ENCODE measurements at regions not wholly inside any gene's neighbourhood (a gene's known extent, or its start where the extent isn't known, plus 50 kb on each side); places are given as distances from the start of the nearest gene placed in this dataset.
"Not testable (repeated sequence)": the region's sequence is repeated elsewhere in the genome, so short reads cannot be mapped to it uniquely, and the experiment has no call there.

DNA sequence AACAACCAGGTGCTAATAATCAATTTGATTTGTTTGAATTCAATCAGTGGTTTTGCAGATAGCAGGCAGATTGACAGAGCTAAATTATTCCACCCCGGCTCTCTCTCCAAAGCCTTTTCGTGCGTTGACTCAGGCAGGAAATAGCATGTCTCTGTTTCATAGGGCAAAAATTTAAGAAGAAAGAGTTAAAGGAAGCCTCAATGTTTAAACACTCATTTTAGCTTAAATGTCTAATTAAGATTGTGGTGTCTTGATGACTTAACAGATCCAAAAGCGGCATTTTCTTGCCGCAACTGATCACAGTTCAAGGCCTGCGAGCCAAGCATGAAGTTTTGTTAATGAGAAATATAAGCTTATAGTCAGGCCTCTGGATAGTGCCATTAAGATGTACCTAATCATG is 1051.1 kb upstream of the AUTS2 start:
- DNase-seq (ENCODE audit: low spot score): no peak

DNA sequence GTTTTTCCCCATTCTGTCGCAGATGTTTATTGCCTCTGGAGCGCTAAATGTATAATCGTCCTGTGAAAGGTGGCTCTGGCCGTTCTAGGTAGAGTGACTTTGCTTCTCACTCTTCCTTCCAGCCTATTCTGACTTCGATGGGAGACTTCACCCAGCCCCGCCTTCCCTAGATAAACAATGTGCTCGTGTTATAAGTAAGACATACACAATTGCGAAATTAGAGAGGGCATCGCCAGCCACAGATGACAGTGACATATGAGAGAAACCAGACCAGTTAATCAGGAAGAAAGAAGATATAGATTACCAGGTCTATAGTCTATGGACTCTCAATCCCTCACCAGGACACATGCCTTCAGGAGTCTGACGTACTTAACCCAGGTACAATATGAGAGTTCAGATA is 1050.5 kb upstream of the AUTS2 start:
- DNase-seq (ENCODE audit: low spot score): no peak

DNA sequence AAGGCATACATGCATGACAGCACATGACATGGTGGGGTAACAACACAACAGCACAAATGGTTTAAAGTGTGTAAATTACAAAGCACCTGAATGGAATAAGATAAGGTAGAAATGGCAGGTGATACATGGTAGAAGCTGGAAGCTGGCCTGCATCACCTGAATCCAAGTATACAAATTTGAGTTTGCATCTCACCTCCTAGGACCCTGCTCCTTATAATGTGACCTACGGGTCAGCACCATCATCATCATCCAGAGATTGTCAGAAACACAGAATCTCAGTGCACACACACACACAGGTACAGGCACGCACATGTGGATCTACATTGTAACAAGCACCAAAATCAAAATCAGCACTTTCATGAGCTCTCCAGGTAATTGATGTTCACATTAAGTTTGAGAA is 1048.2 kb upstream of the AUTS2 start:
- DNase-seq (ENCODE audit: low spot score): no peak

DNA sequence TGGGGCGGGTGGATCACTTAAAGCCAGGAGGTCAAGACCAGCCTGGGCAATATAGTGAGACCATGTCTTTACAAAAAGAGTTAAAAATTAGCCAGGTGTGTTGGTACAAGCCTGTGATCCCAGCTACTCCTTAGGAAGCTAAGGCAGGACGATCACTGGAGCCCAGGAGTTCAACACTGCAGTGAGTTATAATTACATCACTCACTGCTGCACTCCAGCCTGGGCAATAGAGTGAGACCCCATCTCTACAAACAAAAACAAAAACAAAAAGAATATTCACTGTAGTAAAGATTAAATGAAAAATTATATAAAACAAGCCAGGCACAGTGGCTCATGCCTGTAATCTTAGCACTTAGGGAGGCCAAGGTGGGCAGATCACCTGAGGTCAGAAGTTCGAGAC is 1047.6 kb upstream of the AUTS2 start:
- no peak for DNase-seq (ENCODE audit: low spot score)

DNA sequence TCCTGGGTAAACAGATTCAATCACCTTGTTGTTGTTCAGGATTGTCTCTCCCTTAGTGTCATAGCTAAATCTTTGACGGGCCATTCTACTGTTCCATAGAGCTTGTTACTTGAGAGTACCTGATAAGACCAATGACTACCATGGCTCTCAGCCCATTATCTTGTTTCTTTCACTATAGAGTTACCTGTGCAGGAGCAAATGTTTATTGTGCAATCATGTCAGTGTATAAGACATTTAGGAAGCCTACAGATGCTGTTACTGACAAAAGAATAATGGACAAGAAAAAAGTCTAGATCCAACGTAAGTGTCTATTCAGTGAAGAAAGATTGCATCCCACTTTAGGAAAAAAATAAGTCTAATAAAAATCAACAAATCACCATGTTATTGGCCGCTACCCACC is 1041.7 kb upstream of the AUTS2 start:
- no peak for DNase-seq (ENCODE audit: low spot score)

DNA sequence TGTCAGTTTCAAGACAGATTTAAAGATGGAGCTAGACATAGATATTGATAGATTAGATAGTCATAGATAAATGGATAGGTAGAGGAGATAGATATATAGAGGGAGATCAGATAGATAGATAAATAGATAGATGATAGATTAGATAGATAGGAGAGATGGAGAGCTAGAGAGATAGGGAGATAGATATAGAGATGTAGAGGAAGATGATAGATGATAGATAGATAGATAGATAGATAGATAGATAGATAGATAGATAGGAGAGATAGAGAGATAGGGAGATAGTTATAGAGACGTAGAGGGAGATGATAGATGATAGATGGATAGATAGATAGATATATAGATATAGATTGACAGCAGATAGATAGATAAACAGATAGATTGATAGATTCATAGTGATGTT is 1038.8 kb upstream of the AUTS2 start:
- no peak for DNase-seq (ENCODE audit: low spot score)

DNA sequence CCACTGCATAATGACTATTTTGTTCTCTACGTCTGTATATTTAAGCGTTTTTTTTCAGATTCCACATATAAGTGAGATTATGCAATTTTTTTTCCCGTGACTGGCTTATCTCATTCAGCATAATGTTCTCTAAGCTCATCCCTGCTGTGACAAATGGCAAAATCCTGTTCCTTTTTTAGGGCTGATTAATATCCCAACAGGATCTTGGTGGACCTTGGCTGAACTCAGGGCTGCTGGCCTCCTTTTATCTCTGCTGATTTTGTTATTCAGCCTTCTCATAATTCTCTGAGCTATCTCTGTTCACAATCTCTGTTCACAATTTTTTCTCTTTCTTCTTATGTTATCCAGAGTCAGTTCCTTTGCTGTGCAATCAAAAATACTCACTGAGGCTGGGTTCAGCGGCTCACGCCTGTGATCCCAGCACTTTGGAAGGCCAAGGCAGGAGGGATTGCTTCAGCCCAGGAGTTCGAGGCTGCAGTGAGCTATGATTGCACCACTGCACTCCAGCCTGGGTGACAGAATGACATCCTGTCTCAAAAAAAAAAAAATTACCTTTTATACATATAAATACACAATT is 1035.9 kb upstream of the AUTS2 start:
- peak; percentile 34 for DNase-seq (ENCODE audit: low spot score)

DNA sequence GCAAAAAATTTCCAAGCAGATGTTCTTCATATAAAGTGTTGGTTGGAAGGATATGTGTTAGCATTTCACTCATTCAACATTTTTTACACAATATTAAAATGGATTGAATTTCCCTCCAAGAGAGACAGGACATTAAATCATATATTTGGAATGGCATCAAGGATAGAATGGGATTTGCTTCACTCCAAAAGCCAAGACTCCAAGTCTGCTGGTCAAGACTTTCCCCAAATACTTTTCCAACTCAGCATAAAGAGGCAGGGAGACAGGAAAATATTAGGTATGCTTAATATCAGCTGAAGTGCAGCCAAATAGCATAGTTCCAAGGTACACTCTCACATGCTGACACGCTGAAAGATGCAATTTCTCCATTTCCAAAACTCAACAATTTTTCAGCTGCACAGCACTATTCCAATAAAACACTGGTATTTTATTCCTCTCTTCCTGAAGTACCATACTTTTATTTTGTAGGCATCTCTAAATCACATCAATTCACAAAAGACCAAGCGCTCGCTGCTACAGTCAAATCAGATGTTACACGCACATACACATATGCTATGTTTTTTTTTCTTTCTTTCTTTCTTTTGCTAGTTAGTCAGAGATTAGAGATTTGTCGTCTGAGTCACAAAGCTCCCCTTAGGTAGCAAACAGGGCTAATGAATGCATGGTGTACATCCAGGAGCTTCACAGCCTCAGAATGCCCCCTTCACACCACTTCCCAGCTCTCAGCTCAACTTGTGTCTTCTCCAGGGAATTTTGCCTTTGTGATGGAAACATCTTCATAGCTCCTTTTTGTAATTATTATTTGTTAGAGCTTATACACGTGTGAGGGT is 1033.8 kb upstream of the AUTS2 start:
- no peak for DNase-seq (ENCODE audit: low spot score)

DNA sequence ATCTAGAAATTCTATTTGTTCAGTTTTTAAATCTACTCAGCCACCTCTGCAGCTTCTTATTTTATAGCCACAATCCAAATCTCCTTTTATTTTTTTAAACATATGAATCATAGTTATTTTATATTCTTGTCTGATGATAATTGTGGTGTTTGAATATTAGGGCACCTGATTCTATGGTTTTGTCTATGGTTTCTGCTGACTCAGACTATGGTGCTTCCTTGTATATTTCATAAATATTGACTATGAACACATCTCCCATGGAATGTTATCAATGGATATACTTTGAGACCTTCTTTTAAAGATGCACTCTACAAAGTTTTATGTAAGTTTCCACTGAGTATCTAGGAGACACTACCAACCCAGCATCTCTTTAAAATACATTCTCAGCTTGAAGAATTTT is 1027.0 kb upstream of the AUTS2 start:
- DNase-seq (ENCODE audit: low spot score): no peak

DNA sequence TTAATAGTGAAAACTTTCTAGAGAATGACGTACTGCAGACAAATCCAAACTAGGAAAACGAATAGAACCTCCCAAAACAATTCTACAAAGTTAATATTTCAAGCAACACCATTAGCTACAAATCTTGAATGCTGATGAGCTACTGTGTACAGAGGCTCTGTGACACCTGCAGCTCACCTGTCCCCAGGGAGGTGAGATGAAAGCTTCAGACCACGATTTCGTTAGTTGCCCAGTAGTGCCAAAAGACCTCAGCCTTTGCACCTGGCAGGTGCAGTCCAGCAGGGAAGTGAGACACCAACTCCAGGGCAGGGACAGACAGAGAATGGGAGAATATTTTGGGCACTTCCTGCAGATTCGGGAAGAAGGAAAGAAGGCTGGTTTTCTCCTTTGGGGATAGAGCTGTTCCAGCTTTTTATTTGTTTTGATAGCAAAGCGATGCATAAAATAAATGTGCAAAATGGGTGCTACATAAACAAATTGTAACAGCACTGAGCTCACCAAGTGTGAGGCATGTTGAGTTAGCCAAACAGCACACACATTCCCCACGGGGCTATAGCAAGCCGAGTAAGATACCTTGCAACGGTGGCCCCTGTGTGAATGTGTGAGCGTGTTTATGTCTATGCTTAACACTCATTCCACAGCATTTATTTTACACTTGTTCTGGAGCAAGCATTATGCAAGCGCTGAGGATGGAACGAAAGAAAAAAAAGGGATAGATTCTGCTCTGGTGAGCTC is 1024.8 kb upstream of the AUTS2 start:
- no peak for DNase-seq (ENCODE audit: low spot score)

DNA sequence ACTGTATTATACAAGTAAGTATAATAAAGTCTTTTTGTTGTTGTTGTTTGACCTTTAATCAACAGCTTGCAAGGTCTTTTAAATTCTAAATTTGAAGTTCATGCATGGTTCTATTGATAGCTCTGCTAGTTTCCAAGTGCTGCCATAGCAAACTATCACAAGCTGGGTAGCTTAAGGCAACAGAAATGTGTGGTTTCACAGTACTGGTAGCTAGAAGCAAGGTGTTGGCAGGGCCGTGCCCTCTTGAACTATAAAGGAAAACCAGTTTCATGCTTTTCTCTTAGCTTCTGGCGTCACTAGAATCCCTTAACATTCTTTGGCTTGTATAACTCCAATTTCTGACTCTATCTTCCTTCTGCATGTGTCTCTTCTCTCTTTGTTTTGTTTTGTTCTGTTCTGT is 1021.9 kb upstream of the AUTS2 start:
- no peak for DNase-seq (ENCODE audit: low spot score)

DNA sequence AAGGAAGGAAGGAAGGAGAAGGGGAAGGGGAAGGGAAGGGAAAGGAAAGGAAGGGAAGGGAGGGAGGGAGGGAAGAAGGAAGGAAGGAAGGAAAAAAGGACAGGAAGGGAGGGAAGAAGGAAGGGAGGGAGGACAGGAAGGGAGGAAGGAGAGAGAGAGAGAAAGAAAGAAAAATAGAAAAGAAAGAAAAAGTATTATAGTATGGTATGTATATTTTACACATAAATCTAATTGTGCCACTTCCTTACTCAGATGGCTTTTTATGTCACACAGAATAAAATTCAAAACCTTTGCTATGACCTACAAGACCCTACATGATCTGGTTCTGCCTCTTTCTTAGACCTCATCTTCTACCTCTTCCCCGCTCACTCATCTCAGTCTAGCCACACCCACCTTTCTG is 1016.9 kb upstream of the AUTS2 start:
- no peak for DNase-seq (ENCODE audit: low spot score)

DNA sequence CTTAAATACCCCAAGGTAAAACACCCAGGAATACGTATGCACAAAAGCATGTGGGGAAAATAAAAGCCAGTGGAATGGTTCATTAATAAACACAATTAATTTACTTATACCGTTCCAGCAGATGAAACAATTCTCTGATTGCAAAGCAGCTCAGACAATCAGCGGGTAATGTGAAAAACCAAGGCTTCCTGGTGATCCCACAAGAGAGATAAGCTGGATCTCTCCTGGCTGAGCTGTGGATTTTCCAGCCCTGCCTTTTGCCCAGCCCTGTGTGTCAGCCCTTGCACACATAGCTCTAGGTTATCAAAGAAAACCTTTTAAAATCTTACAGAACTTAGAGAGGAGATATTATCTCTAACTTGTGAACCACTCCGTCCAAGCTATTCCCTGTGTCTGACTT is 1010.7 kb upstream of the AUTS2 start:
- no peak for DNase-seq (ENCODE audit: low spot score)

DNA sequence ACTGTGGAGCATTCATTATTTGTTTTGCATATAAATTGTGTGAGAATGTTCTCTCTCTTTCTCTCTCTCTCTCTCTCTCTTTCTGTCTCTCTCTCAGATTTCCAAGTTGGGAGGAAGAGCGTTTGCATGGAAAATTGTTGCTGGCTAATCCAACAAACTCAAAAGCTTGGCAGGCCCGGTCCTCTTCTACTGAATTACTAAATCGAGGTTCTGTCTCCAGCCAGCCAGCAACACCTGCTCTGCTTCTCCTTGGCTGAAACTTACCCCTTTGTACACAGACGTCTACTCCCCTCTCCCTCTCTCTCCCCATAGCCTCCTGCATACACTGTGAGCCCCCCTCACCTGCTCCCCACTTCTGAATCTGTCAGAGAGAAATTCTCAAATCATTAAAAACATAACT is 996.4 kb upstream of the AUTS2 start:
- no peak for DNase-seq (ENCODE audit: low spot score)

DNA sequence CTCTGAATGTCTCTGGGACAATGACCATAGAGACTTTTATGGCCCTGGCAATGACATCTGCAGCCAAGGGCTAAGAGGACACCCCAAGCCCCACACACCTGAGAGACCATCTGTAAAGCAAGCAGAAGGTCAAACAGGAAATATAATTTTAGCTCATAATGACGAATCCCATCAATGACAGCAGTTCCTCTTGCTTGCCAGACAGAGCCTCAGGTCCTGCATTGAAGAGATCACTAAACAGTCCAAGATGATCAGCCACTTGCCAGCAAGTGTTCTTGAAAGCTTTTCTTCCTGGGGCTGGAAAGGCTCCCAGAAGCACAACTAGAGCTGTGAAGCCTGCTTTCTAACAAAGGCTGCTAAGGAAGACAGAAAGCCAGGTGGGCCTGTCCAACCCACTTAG is 993.7 kb upstream of the AUTS2 start:
- no peak for DNase-seq (ENCODE audit: low spot score)

DNA sequence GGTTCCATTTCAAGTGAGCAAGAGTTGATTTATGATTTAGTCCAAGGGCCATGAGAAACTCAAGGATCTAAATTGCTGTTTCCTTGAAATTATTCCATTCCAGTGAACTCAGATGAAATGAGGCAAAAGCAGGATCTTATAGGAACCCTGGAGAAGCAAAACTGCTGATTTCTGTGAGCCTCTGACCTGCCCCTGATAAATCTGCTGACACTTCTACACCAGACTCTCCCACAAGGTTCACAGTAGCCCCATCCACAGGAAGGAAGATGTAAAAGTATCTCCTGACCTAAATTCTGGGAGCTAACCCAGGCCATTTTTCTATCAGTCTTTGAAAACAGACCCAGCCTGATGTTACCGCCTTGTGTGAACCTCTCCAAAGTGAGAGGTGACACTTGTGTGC is 987.6 kb upstream of the AUTS2 start:
- DNase-seq (ENCODE audit: low spot score): no peak

DNA sequence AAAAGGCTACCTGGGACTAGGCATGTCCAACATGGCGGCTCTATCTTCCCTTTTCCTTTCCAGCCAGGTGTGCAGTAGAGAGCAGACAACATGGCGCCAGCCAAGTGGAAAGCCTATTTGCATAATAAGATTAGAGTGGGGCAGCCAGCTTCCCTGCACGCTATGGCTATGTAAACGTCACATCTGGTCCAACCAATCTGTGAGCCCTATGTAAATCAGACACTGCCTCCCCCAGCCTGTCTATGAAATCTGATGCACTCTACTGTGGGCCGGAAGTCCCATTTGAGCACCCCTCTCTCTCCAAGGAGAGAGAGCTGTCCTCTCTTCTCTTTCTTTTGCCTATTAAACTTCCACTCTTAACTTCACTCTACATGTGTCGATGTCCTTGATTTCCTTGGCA is 984.9 kb upstream of the AUTS2 start:
- no peak for DNase-seq (ENCODE audit: low spot score)

DNA sequence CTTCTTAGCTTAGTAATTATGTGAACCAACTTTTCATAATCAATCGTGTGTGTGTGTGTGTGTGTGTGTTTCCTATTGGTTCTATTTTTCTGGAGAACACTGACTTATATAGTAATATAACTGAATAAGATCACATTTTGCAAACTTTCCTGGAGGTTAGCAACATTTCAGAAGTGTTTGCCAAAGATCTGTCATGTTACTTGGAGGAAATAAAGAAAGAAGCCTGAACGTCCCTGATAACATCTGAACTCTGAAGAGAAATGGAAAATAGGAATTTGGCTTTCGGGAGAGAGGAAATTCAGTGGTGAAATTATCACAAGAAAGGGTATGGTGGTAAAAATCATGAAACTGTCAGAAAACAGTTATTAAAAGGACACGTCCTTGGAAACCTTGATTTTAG is 984.4 kb upstream of the AUTS2 start:
- DNase-seq (ENCODE audit: low spot score): no peak

DNA sequence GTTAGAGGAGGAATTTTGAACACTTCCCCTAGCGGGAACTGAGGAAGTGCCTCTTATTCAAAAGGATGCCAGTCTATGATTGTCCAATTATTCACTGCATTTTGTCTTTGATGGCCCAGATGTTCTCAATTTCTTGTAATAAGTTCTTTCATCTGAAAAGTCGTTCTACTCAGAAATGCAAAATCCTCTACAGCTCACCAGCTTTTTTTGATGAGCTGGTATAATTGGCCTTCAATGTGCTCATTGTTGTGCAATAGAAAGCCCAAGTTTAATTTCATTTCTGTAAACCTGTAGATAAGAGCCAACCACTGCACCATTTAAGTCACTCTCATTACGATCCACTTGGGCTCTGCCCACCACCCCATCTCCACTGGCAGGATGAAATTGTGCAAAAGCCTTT is 978.7 kb upstream of the AUTS2 start:
- peak; percentile 20 for DNase-seq (ENCODE audit: low spot score)

DNA sequence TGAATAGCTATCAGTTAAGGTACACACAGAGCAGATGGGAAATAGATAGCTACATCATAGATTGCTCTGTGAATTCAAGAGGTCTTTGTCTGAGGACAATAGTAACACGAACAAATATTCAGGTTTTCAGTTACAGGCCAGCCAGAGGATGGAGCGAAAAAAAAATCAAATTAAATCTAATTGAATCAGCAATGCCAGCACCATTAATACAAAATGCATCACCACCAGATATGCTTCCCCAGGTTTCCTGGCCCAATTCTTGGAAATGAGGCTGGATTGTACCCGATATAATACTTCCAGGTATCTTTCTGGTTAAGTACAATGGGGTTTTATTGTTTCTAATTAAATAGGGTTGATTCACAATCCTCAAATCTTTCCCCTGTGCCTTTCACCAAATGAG is 975.8 kb upstream of the AUTS2 start:
- no peak for DNase-seq (ENCODE audit: low spot score)

DNA sequence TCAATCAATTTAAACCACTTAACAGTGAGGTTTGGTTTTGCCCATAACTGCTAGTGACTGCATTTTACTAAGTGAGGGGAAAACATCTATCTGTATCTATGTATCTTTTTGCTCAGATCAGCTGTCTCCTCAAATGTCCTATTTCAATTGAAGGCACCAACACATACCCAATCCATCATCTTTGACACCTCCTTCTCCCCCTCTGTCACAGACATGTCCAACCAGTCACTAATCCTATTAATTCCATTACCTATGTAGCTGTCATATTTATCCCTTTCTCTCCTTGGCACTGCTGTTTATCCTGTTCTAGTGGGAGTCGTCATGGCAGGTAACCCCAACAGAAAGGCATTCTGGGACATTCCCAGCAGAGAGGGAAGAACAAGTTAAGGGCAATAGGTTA is 975.2 kb upstream of the AUTS2 start:
- DNase-seq (ENCODE audit: low spot score): no peak

DNA sequence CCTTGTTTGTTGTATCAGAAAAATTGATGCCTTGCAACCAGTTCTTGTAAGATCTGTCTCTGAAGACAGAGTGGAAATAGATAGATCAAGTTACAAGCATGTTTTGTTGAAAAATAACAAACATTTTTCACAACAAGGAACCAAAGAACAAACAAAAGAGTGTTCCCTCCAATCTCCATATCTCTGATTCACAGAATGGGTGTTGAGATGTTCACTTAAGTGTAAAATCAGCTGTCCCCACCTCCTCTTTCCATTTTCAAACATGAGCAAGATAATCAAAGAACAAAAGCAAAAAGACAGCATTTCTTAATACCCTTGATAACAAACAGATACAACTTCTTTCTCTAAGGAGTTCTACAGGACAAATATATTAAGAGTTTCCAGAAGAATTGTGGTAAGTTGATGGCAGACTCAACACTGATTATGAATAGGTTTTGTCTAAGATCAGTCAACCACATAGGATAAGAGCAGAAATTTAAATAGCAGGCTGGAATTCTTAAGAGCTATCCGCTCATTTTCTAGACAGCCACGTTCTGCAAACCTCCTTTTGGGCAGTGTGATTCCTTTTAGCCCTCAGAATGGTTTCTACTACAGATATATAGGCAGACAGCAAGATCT is 970.9 kb upstream of the AUTS2 start:
- no peak for DNase-seq (ENCODE audit: low spot score)

DNA sequence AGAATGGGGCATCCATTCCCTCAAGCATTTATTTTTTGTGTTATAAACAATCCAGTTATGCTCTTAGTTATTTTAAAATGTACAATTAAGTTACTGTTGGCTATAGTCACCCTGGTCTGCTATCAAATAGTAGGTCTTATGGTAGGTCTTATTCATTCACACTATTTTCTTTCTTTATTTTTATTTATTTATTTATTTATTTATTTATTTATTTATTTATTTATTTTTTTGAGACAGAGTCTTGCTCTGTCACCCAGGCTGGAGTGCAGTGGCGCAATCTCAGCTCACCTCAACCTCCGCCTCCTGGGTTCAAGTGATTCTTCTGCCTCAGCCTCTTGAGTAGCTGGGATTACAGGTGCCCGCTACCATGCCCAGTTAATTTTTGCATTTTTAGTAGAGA is 967.4 kb upstream of the AUTS2 start:
- DNase-seq (ENCODE audit: low spot score): not testable (repeated sequence)

Data from COLO829 (cell line).